IPS-15b (cell line): ENCODE measurements at regions not wholly inside any gene's neighbourhood (a gene's known extent, or its start where the extent isn't known, plus 50 kb on each side); places are given as distances from the start of the nearest gene placed in this dataset.
"Not testable (repeated sequence)": the region's sequence is repeated elsewhere in the genome, so short reads cannot be mapped to it uniquely, and the experiment has no call there.

Source experiments
- H3K27me3 ChIP-seq: one replicate; pipeline ENCODE4 v1.6.1; 2013; ENCODE audit warnings: low read length; ENCODE audit not compliant: control insufficient read depth, insufficient read depth
- H3K36me3 ChIP-seq: one replicate; pipeline ENCODE4 v1.6.1; 2013; ENCODE audit warnings: low read length; ENCODE audit not compliant: control insufficient read depth, insufficient read depth
- H3K4me1 ChIP-seq: one replicate; pipeline ENCODE4 v1.6.1; 2013; ENCODE audit warnings: mild to moderate bottlenecking, low read length; ENCODE audit not compliant: control insufficient read depth, insufficient read depth
- H3K4me3 ChIP-seq: one replicate; pipeline ENCODE4 v1.5.1; 2013; ENCODE audit warnings: low read depth, low read length
- H3K9ac ChIP-seq: one replicate; pipeline ENCODE4 v1.6.1; 2013; ENCODE audit warnings: low read depth, mild to moderate bottlenecking, low read length
- H3K9me3 ChIP-seq: one replicate; pipeline ENCODE4 v1.6.1; 2013; ENCODE audit warnings: mild to moderate bottlenecking, low read length; ENCODE audit not compliant: control insufficient read depth, insufficient read depth

DNA sequence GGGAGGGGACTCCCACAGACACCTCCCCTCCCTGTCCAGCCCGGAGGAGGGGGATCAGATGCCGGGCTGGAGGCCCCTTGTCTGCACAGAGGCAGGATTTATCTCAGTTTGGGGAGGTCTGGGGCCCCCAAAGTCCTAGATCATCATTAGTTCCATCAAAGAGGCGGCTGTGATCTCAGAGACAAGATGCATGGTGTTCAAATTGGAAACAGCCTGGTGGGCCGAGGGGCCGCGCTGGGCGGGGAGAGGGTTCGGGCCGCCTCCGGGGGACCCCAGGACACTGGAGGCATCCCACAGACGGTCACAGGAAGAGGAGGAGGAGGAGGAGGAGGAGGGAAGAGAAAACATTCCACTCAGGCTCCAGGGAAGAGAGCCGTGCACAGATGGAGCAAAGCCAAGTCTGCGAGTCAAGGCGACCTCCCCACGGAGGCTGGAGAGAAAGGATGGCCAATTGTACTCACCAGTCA is 69.5 kb upstream of the CUX1 start:
- Histone ChIP-seq H3K9me3 (no peaks in the 10 kb centered on the region), H3K4me1 (peaks cover 2% of the 10 kb centered on the region), H3K4me3 (no peak overlapping the region), H3K27me3 (no peaks in the 10 kb centered on the region), H3K9ac (no peak overlapping the region), H3K36me3 (no peaks in the 10 kb centered on the region)

DNA sequence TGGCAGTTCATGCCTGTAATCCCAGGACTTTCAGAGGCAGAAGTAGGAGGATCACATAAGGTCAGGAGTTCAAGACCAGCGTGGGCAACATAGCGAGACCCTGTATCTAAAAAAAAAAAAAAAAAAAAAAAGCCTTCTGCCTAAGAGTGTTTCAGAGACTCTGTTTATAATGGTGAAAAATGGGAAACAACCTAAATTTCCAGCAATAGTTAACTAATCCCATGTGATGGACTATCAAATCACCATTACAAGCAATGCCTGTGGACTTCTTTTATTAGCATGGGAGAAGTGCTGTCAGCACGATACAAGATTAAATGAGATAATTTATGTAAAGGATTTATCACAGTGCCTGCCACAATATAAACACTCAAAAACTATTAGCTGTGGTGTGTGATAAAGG is 67.5 kb upstream of the CUX1 start:
- Histone ChIP-seq H3K9ac (no peak overlapping the region), H3K4me1 (no peaks in the 10 kb centered on the region), H3K4me3 (no peak overlapping the region), H3K27me3 (no peaks in the 10 kb centered on the region), H3K9me3 (no peaks in the 10 kb centered on the region), H3K36me3 (no peaks in the 10 kb centered on the region)

GRCh38 chr7:101753316-101753715 is 64.1 kb upstream of the CUX1 start:
- no peaks in the 10 kb centered on the region for H3K4me1 ChIP-seq
- no peak overlapping the region for H3K4me3 ChIP-seq
- no peak overlapping the region for H3K9ac ChIP-seq
- no peaks in the 10 kb centered on the region for H3K36me3 ChIP-seq
- no peaks in the 10 kb centered on the region for H3K27me3 ChIP-seq
- no peaks in the 10 kb centered on the region for H3K9me3 ChIP-seq

GRCh38 chr7:101754424-101755159 is 62.8 kb upstream of the CUX1 start:
- Histone ChIP-seq H3K36me3 (no peaks in the 10 kb centered on the region), H3K4me3 (no peak overlapping the region), H3K27me3 (no peaks in the 10 kb centered on the region), H3K9ac (no peak overlapping the region), H3K9me3 (no peaks in the 10 kb centered on the region), H3K4me1 (no peaks in the 10 kb centered on the region)

DNA sequence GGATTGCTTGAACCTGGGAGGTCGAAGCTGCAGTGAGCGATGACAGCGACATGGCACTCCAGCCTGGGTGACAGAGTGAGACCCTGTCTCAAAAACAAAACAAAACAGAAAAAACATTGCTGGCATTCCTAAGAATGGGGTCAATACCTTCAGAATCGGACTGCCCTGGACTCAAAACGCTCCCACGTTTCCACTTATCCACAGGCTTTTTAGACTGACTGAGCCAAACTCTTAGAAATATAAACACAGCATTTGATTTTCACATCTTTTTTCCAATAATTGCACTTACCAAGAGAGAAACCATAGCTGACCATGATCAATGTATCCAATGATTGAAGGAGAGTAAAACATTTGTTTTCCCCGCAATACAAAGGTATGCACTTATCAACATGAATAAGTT is 59.5 kb upstream of the CUX1 start:
- Histone ChIP-seq H3K27me3 (no peaks in the 10 kb centered on the region), H3K9me3 (no peaks in the 10 kb centered on the region), H3K9ac (no peak overlapping the region), H3K4me3 (no peak overlapping the region), H3K36me3 (no peaks in the 10 kb centered on the region), H3K4me1 (no peaks in the 10 kb centered on the region)

DNA sequence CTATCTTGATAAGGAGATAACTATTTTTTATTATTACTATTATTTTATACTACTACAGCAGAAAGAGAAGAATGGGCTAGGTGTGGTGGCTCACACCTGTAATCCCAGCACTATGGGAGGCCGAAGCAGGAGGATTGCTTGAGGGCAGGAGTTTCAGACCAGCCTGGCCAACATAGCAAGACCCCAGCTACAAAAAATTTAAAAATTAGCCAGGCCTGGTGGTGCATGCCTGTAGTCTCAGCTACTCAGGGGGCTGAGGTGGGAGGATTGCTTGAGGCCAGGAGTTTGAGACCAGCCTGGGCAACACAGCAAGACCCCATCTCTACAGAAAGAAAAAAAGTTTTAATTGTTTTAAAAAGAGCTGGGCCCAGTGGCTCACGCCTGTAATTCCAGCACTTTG is 58.9 kb upstream of the CUX1 start:
- H3K9ac ChIP-seq, H3K9me3 ChIP-seq, H3K27me3 ChIP-seq, H3K4me1 ChIP-seq, H3K36me3 ChIP-seq, H3K4me3 ChIP-seq: not testable (repeated sequence)

DNA sequence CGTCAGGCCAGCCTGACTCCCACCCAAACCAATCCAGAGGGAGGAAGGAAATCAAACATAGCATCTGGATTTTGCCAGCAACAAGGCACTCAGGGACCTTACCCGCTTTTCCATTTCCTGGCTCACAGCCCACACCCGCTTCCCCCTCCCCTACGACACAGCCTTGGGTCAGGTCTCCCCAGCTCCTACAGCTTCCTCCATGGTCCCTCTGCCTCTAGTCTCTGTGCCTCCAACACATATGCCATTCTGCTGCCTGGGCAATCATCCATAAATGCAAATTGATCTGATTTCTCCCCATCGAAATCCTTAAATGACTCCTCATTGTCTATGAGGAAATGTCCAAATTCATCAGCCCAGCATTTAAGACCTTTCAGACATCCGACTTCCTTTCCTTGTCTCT is 53.2 kb upstream of the CUX1 start:
- Histone ChIP-seq H3K4me1 (no peaks in the 10 kb centered on the region), H3K36me3 (no peaks in the 10 kb centered on the region), H3K4me3 (no peak overlapping the region), H3K27me3 (no peaks in the 10 kb centered on the region), H3K9me3 (no peaks in the 10 kb centered on the region), H3K9ac (no peak overlapping the region)

GRCh38 chr7:101767544-101767943 is 49.9 kb upstream of the CUX1 start:
- H3K36me3 ChIP-seq: no peaks in the 10 kb centered on the region
- H3K9me3 ChIP-seq: no peaks in the 10 kb centered on the region
- no peak overlapping the region for H3K9ac ChIP-seq
- H3K4me1 ChIP-seq: no peaks in the 10 kb centered on the region
- no peaks in the 10 kb centered on the region for H3K27me3 ChIP-seq
- H3K4me3 ChIP-seq: no peak overlapping the region
